ENCODE measurements at regions not wholly inside any gene's neighbourhood (a gene's known extent, or its start where the extent isn't known, plus 50 kb on each side); places are given as distances from the start of the nearest gene placed in this dataset.
"Not testable (repeated sequence)": the region's sequence is repeated elsewhere in the genome, so short reads cannot be mapped to it uniquely, and the experiment has no call there.

- H3K36me3 ChIP-seq (ENCODE audit: insufficient read depth, low read length), result no peaks in the 10 kb centered on the region
- 0 out of 2 replicates have a peak, but pooled peaks cover 2% of the 10 kb centered on the region for H3K27me3 ChIP-seq (ENCODE audit: low read length)
- no peaks in the 10 kb centered on the region for H4K20me1 ChIP-seq (ENCODE audit: insufficient read depth, low read depth, low read length)
- H3K9me3 ChIP-seq (ENCODE audit: low read length), result peaks cover 12% of the 10 kb centered on the region; the same call in 1 of the 2 replicates
- no peak overlapping the region for H3K27ac ChIP-seq (ENCODE audit: low read length)
- H3K9me2 ChIP-seq (replicated peaks; ENCODE audit: insufficient read depth, low read length), result no peaks in the 10 kb centered on the region
- no peak overlapping the region for H2AFZ ChIP-seq (ENCODE audit: low read length)
- H3K4me2 ChIP-seq (ENCODE audit: low read depth, low read length, poor library complexity, severe bottlenecking), result no peak overlapping the region
- no peak overlapping the region for H3K4me3 ChIP-seq (ENCODE audit: low read length)
- no peak overlapping the region for H3K9ac ChIP-seq (ENCODE audit: low read length)
- no peaks in the 10 kb centered on the region for H3K4me1 ChIP-seq (ENCODE audit: low read length)
- DNase-seq, result no peak
- no peaks in the 10 kb centered on the region for H3K79me2 ChIP-seq (ENCODE audit: low read length)
Observed at GRCh38 chr1:232143315-232143886, 486.5 kb downstream of the SIPA1L2 start.

DNA sequence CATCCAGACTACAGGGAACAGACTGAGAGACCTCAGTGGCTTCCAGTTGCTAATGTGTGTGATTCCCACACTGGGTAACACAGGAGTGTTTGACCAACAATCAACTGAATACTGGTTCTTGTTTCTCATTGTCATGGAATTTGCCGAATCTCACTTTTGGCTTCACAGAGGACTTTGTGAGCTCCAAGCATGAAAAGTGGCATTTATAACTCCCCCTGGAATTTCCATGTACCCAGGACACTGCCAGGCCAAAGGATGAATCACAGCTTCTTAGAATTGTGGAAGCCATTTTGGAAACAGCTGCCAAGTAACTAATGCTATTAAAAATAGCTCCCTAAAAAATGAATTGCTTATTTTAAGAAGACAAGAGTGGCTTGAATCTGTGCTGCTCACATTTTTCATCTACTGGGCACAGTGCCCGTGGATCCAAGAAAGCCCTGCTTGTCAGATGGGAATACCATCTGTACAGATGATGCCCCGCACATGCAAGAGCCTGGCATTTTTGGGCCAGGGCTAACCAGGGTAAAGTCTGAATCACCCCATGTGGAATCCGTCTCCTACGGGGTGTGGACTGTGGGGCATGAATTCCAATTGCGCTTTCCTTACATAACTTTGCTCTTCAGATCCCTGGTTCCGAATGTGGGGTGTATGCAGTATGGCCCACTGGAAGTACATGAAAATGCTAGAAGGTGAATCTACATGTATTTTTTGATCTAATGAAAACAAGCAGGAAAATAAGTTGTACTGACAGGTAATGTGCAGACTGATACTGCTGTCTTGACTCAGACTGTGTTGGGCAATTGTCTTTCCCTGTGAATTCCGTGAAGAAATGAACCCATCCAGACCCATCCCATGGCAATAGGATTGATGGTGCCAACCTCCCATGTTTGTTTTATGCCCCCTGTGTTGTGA lies 487.3 kb downstream of the SIPA1L2 start:
- Histone ChIP-seq H3K36me3 (ENCODE audit: insufficient read depth, low read length) (no peaks in the 10 kb centered on the region), H3K9me3 (ENCODE audit: low read length) (peaks cover 12% of the 10 kb centered on the region; the same call in 1 of the 2 replicates), H3K4me2 (ENCODE audit: low read depth, low read length, poor library complexity, severe bottlenecking) (no peak overlapping the region), H3K4me1 (ENCODE audit: low read length) (no peaks in the 10 kb centered on the region), H3K9me2 (replicated peaks; ENCODE audit: insufficient read depth, low read length) (no peaks in the 10 kb centered on the region), H4K20me1 (ENCODE audit: insufficient read depth, low read depth, low read length) (no peaks in the 10 kb centered on the region), H3K79me2 (ENCODE audit: low read length) (no peaks in the 10 kb centered on the region), H3K27ac (ENCODE audit: low read length) (no peak overlapping the region), H2AFZ (ENCODE audit: low read length) (no peak overlapping the region), H3K27me3 (ENCODE audit: low read length) (0 out of 2 replicates have a peak, but pooled peaks cover 2% of the 10 kb centered on the region), H3K9ac (ENCODE audit: low read length) (no peak overlapping the region), H3K4me3 (ENCODE audit: low read length) (no peak overlapping the region)
- DNase-seq, result no peak

GRCh38 chr1:232141167-232141448 lies 488.8 kb downstream of the SIPA1L2 start:
- peaks cover 12% of the 10 kb centered on the region; the same call in 1 of the 2 replicates for H3K9me3 ChIP-seq (ENCODE audit: low read length)
- H3K27me3 ChIP-seq (ENCODE audit: low read length); H3K4me1 ChIP-seq (ENCODE audit: low read length); H3K4me2 ChIP-seq (ENCODE audit: low read depth, low read length, poor library complexity, severe bottlenecking); H3K9ac ChIP-seq (ENCODE audit: low read length); H3K79me2 ChIP-seq (ENCODE audit: low read length); H3K9me2 ChIP-seq (replicated peaks; ENCODE audit: insufficient read depth, low read length); DNase-seq; H2AFZ ChIP-seq (ENCODE audit: low read length); H3K27ac ChIP-seq (ENCODE audit: low read length); H3K36me3 ChIP-seq (ENCODE audit: insufficient read depth, low read length); H4K20me1 ChIP-seq (ENCODE audit: insufficient read depth, low read depth, low read length); H3K4me3 ChIP-seq (ENCODE audit: low read length): not testable (repeated sequence)

DNA sequence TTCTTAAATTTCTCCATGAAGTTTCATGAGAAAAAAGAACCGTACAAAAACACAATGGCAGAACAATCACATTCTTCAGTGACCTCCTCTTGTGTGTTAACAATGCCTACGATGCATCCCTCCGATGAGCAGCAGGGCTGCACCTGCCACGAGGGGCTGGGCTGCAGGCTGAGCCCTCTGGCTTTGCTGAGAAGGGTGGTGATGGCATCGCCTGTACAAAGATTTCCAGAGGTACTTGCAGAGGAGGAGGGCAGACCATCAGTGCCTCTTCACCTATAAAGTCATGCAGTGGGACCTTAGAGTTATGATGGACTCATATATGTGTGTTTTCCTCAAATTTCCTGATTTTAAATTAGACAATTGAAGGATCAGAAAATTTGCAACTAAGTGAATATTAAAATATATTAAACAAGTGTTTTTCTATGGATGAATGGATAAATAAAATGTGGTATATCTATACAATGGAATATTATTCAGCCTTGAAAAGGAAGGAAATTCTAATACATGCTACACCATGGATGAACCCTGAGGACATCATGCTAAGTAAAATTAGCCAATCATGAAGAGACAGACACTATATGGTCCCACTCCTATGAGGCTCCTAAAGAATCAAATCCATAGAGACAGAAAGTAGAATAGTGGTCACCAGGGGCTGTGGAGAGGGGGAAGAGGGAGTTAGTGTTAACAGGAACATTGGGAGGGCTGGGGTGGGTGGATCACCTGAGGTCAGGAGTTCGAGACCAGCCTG lies 489.3 kb downstream of the SIPA1L2 start:
- Histone ChIP-seq H3K4me1 (ENCODE audit: low read length) (no peaks in the 10 kb centered on the region), H3K36me3 (ENCODE audit: insufficient read depth, low read length) (no peaks in the 10 kb centered on the region), H3K9me3 (ENCODE audit: low read length) (peaks cover 12% of the 10 kb centered on the region; the same call in 1 of the 2 replicates), H2AFZ (ENCODE audit: low read length) (no peak overlapping the region), H3K4me2 (ENCODE audit: low read depth, low read length, poor library complexity, severe bottlenecking) (no peak overlapping the region), H3K9me2 (replicated peaks; ENCODE audit: insufficient read depth, low read length) (no peaks in the 10 kb centered on the region), H3K4me3 (ENCODE audit: low read length) (no peak overlapping the region), H3K9ac (ENCODE audit: low read length) (no peak overlapping the region), H3K27ac (ENCODE audit: low read length) (no peak overlapping the region), H3K27me3 (ENCODE audit: low read length) (0 out of 2 replicates have a peak, but pooled peaks cover 2% of the 10 kb centered on the region), H4K20me1 (ENCODE audit: insufficient read depth, low read depth, low read length) (no peaks in the 10 kb centered on the region), H3K79me2 (ENCODE audit: low read length) (no peaks in the 10 kb centered on the region)
- DNase-seq, result no peak

GRCh38 chr1:232139444-232139843 lies 490.5 kb downstream of the SIPA1L2 start:
- no peaks in the 10 kb centered on the region for H4K20me1 ChIP-seq (ENCODE audit: insufficient read depth, low read depth, low read length)

GRCh38 chr1:232138044-232138443 lies 491.9 kb downstream of the SIPA1L2 start:
- Histone ChIP-seq H2AFZ (ENCODE audit: low read length) (no peak overlapping the region), H3K36me3 (ENCODE audit: insufficient read depth, low read length) (no peaks in the 10 kb centered on the region), H4K20me1 (ENCODE audit: insufficient read depth, low read depth, low read length) (no peaks in the 10 kb centered on the region), H3K9ac (ENCODE audit: low read length) (no peak overlapping the region), H3K4me3 (ENCODE audit: low read length) (no peak overlapping the region), H3K4me2 (ENCODE audit: low read depth, low read length, poor library complexity, severe bottlenecking) (no peak overlapping the region), H3K4me1 (ENCODE audit: low read length) (no peaks in the 10 kb centered on the region), H3K9me3 (ENCODE audit: low read length) (peaks cover 12% of the 10 kb centered on the region; the same call in 1 of the 2 replicates), H3K27me3 (ENCODE audit: low read length) (no peaks in the 10 kb centered on the region), H3K27ac (ENCODE audit: low read length) (no peak overlapping the region), H3K79me2 (ENCODE audit: low read length) (no peaks in the 10 kb centered on the region), H3K9me2 (replicated peaks; ENCODE audit: insufficient read depth, low read length) (no peaks in the 10 kb centered on the region)
- no peak for DNase-seq

More at GRCh38 chr1:232139444-232139843, 490.5 kb downstream of the SIPA1L2 start:
- DNase-seq, result no peak
- H3K4me2 ChIP-seq (ENCODE audit: low read depth, low read length, poor library complexity, severe bottlenecking), result no peak overlapping the region
- H3K9ac ChIP-seq (ENCODE audit: low read length), result no peak overlapping the region
- peaks cover 12% of the 10 kb centered on the region; the same call in 1 of the 2 replicates for H3K9me3 ChIP-seq (ENCODE audit: low read length)
- no peaks in the 10 kb centered on the region for H3K36me3 ChIP-seq (ENCODE audit: insufficient read depth, low read length)
- H3K4me3 ChIP-seq (ENCODE audit: low read length), result no peak overlapping the region
- H3K27ac ChIP-seq (ENCODE audit: low read length), result no peak overlapping the region
- H2AFZ ChIP-seq (ENCODE audit: low read length), result no peak overlapping the region
- H3K4me1 ChIP-seq (ENCODE audit: low read length), result no peaks in the 10 kb centered on the region
- 0 out of 2 replicates have a peak, but pooled peaks cover 2% of the 10 kb centered on the region for H3K27me3 ChIP-seq (ENCODE audit: low read length)
- no peaks in the 10 kb centered on the region for H3K9me2 ChIP-seq (replicated peaks; ENCODE audit: insufficient read depth, low read length)
- no peaks in the 10 kb centered on the region for H3K79me2 ChIP-seq (ENCODE audit: low read length)

DNA sequence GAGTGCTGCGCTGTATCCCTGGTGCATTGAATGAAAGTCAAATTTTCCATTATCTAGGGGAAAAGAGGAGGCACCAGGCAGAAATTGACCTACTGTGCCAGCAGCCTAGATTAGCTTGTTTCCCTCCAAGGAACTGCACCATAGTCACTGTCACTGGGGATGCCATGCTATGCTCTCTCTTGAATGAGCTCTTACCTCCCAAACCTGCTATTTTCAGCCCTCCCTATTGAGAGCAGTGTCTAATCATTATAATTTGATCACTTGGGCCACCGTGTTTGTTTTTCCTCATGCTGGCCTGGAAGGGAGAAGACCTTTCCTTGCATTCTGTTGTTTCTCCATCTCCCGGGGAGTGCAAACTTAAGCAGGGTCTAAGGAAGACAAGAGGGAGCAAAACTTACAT lies 492.9 kb downstream of the SIPA1L2 start:
- Histone ChIP-seq H3K27ac (ENCODE audit: low read length) (no peak overlapping the region), H3K4me2 (ENCODE audit: low read depth, low read length, poor library complexity, severe bottlenecking) (no peak overlapping the region), H3K9me2 (replicated peaks; ENCODE audit: insufficient read depth, low read length) (no peaks in the 10 kb centered on the region), H4K20me1 (ENCODE audit: insufficient read depth, low read depth, low read length) (no peaks in the 10 kb centered on the region), H3K4me1 (ENCODE audit: low read length) (no peaks in the 10 kb centered on the region), H3K36me3 (ENCODE audit: insufficient read depth, low read length) (no peaks in the 10 kb centered on the region), H3K9me3 (ENCODE audit: low read length) (peaks cover 12% of the 10 kb centered on the region; the same call in 1 of the 2 replicates), H2AFZ (ENCODE audit: low read length) (no peak overlapping the region), H3K9ac (ENCODE audit: low read length) (no peak overlapping the region), H3K79me2 (ENCODE audit: low read length) (no peaks in the 10 kb centered on the region), H3K27me3 (ENCODE audit: low read length) (no peaks in the 10 kb centered on the region), H3K4me3 (ENCODE audit: low read length) (no peak overlapping the region)
- DNase-seq, result no peak

GRCh38 chr1:232136136-232136535 lies 493.8 kb downstream of the SIPA1L2 start:
- DNase-seq, result no peak
- Histone ChIP-seq H3K4me3 (ENCODE audit: low read length) (no peak overlapping the region), H3K9me3 (ENCODE audit: low read length) (peaks cover 9% of the 10 kb centered on the region; the same call in 1 of the 2 replicates), H3K27ac (ENCODE audit: low read length) (no peak overlapping the region), H3K36me3 (ENCODE audit: insufficient read depth, low read length) (no peaks in the 10 kb centered on the region), H2AFZ (ENCODE audit: low read length) (no peak overlapping the region), H3K9me2 (replicated peaks; ENCODE audit: insufficient read depth, low read length) (no peaks in the 10 kb centered on the region), H3K79me2 (ENCODE audit: low read length) (no peaks in the 10 kb centered on the region), H4K20me1 (ENCODE audit: insufficient read depth, low read depth, low read length) (no peaks in the 10 kb centered on the region), H3K9ac (ENCODE audit: low read length) (no peak overlapping the region), H3K4me2 (ENCODE audit: low read depth, low read length, poor library complexity, severe bottlenecking) (no peak overlapping the region), H3K4me1 (ENCODE audit: low read length) (no peaks in the 10 kb centered on the region), H3K27me3 (ENCODE audit: low read length) (no peaks in the 10 kb centered on the region)
